SU-DHL-6 (cell line): ENCODE measurements at regions not wholly inside any gene's neighbourhood (a gene's known extent, or its start where the extent isn't known, plus 50 kb on each side); places are given as distances from the start of the nearest gene placed in this dataset.

Experiments used
- EZH2phosphoT487 ChIP-seq: fragments of 200-600 bp; sonication (generic), shearing (Covaris generic); conservative IDR thresholded peaks from 2 replicates; pipeline ENCODE4 v1.6.1; 2018; ENCODE audit warnings: mild to moderate bottlenecking, antibody characterized with exemption, low read length, moderate library complexity, mixed read lengths
- TF ChIP-seq, protein P1 (sequence below): fragments of 200-600 bp; sonication (generic); IDR thresholded peaks from one replicate; pipeline ENCODE4 v1.5.1; 2017; ENCODE audit warnings: antibody characterized with exemption, mild to moderate bottlenecking, low read length, moderate library complexity; ENCODE audit not compliant: insufficient read depth, poor library complexity, severe bottlenecking

GRCh38 chr4:170770664-170771063 is 680.9 kb upstream of the AADAT start:
- TF ChIP-seq, protein P1, sequence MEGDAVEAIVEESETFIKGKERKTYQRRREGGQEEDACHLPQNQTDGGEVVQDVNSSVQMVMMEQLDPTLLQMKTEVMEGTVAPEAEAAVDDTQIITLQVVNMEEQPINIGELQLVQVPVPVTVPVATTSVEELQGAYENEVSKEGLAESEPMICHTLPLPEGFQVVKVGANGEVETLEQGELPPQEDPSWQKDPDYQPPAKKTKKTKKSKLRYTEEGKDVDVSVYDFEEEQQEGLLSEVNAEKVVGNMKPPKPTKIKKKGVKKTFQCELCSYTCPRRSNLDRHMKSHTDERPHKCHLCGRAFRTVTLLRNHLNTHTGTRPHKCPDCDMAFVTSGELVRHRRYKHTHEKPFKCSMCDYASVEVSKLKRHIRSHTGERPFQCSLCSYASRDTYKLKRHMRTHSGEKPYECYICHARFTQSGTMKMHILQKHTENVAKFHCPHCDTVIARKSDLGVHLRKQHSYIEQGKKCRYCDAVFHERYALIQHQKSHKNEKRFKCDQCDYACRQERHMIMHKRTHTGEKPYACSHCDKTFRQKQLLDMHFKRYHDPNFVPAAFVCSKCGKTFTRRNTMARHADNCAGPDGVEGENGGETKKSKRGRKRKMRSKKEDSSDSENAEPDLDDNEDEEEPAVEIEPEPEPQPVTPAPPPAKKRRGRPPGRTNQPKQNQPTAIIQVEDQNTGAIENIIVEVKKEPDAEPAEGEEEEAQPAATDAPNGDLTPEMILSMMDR, result no peak
- TF ChIP-seq EZH2phosphoT487, result no peak
